ENCODE measurements at regions not wholly inside any gene's neighbourhood (a gene's known extent, or its start where the extent isn't known, plus 50 kb on each side); places are given as distances from the start of the nearest gene placed in this dataset.

- TF ChIP-seq CTCF (conservative IDR thresholded peaks at IDR 0.05; ENCODE audit: low read length): no peak
- TF ChIP-seq EZH2phosphoT487 (IDR thresholded peaks at IDR 0.05; ENCODE audit: borderline replicate concordance): no peak
These were observed 64.6 kb upstream of the ZBTB7C start for GRCh38 chr18:48473816-48474215.

Data from Loucy (cell line).